ENCODE measurements at regions not wholly inside any gene's neighbourhood (a gene's known extent, or its start where the extent isn't known, plus 50 kb on each side); places are given as distances from the start of the nearest gene placed in this dataset.

- TF ChIP-seq NFATC4 (CRISPR knock-in tag; IDR thresholded peaks at IDR 0.05) (no peak), TP53 (CRISPR knock-in tag; IDR thresholded peaks at IDR 0.05) (no peak), ATF6 (CRISPR knock-in tag; IDR thresholded peaks at IDR 0.05) (no peak), KAT7 (CRISPR knock-in tag; IDR thresholded peaks at IDR 0.05; ENCODE audit: borderline replicate concordance) (no peak), ZNF416 (CRISPR knock-in tag; IDR thresholded peaks at IDR 0.05) (no peak)
These were observed 71.3 kb upstream of the ZNF599 start (continued) for GRCh38 chr19:34844277-34844676.

DNA sequence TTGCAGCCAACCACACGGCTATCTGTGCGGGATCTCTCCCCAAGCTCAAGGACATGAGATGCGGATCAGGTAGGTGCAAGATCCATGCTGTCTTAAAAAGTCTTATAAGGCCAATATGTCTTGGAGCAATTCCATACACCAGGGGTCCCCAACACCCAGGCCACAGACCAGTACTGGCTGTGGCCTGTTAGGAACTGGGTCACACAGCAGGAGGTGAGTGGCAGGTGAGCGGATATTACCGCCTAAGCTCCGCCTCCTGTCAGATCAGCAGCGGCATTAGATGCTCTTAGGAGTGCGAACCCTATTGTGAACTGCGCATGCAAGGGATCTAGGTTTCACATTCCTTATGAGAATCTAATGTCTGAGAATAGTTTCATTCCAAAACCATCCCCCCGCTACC, 68.8 kb upstream of the ZNF599 start:
- Mint-ChIP-seq H3K27ac (peak overlapping the region; percentile 83), H3K4me1 (peaks cover 28% of the 10 kb centered on the region), H3K9me3 (no peaks in the 10 kb centered on the region), H3K27me3 (ENCODE audit: low read depth) (peaks cover 21% of the 10 kb centered on the region), H3K4me3 (no peak overlapping the region), H3K36me3 (no peaks in the 10 kb centered on the region)
- peak; percentile 14 for ATAC-seq
- ChIA-PET CTCF (interaction anchor here (0.5 to 1.1 kb wide), 7 partner anchors 63 to 426 kb away, joined by 3 to 5 read pairs (median 4); partner anchors contain the start of genes FXYD5 and ZNF30), POLR2A (no interaction called here)
- TF ChIP-seq, protein P1, sequence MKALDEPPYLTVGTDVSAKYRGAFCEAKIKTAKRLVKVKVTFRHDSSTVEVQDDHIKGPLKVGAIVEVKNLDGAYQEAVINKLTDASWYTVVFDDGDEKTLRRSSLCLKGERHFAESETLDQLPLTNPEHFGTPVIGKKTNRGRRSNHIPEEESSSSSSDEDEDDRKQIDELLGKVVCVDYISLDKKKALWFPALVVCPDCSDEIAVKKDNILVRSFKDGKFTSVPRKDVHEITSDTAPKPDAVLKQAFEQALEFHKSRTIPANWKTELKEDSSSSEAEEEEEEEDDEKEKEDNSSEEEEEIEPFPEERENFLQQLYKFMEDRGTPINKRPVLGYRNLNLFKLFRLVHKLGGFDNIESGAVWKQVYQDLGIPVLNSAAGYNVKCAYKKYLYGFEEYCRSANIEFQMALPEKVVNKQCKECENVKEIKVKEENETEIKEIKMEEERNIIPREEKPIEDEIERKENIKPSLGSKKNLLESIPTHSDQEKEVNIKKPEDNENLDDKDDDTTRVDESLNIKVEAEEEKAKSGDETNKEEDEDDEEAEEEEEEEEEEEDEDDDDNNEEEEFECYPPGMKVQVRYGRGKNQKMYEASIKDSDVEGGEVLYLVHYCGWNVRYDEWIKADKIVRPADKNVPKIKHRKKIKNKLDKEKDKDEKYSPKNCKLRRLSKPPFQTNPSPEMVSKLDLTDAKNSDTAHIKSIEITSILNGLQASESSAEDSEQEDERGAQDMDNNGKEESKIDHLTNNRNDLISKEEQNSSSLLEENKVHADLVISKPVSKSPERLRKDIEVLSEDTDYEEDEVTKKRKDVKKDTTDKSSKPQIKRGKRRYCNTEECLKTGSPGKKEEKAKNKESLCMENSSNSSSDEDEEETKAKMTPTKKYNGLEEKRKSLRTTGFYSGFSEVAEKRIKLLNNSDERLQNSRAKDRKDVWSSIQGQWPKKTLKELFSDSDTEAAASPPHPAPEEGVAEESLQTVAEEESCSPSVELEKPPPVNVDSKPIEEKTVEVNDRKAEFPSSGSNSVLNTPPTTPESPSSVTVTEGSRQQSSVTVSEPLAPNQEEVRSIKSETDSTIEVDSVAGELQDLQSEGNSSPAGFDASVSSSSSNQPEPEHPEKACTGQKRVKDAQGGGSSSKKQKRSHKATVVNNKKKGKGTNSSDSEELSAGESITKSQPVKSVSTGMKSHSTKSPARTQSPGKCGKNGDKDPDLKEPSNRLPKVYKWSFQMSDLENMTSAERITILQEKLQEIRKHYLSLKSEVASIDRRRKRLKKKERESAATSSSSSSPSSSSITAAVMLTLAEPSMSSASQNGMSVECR (CRISPR knock-in tag; IDR thresholded peaks at IDR 0.05; ENCODE audit: borderline replicate concordance): no peak
- TF ChIP-seq STAT6 (CRISPR knock-in tag; conservative IDR thresholded peaks at IDR 0.05; ENCODE audit: low read depth): no peak
- DNase-seq (ENCODE audit: low spot score): peak; percentile 71

DNA sequence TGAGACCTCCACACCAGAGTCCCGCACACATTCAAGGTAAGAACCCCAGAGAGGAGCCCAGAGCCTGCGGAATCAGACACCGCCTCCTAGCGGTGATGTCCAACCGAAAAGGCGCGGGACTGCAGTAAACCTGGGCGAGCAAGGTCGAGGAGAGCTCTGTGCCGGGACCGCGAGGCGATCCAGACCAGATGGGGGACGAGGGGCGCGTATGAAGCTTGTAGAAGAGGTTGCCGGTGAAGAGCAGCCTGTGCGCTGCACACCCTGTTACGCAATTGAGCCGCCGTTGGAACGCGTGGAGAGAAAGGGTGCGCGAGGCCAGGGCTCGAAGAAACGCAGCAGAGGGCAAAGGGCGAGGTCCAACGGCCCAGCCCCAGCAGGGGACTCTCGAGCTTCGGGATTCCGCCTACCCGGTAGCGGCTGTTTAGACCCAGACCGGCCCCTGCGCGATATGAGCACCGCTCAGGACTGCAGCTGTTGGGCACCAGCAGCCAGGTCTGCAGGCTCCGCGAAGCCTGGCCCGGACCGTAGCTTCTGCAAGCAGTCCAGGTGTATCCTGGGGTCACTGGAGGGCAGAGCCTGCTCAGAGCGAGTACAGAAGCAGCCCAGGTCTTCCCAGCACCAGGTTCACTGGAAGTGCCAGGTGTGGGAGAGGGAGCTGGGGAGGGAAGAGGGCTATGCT, 65.9 kb upstream of the ZNF599 start:
- Mint-ChIP-seq H3K36me3 (no peaks in the 10 kb centered on the region), H3K27me3 (ENCODE audit: low read depth) (peaks cover 21% of the 10 kb centered on the region), H3K4me1 (peaks cover 19% of the 10 kb centered on the region), H3K4me3 (peak overlapping the region; percentile 75), H3K9me3 (peaks cover 6% of the 10 kb centered on the region), H3K27ac (no peak overlapping the region)
- ATAC-seq (peak; percentile 87), DNase-seq (ENCODE audit: low spot score) (peak; percentile 89)
- CTCF ChIA-PET: interaction anchor here (0.6 to 2.9 kb wide), 64 partner anchors 9 to 1129 kb away, joined by 3 to 38 read pairs (median 6); partner anchors contain the start of genes GRAMD1A, HPN, LGI4 and ZNF30
- POLR2A ChIA-PET: interaction anchor here (0.6 to 1.5 kb wide), 5 partner anchors 66 to 162 kb away, joined by 3 to 5 read pairs (median 3); partner anchors contain the start of genes GRAMD1A and ZNF30
- TF ChIP-seq ATF1 (CRISPR knock-in tag; IDR thresholded peaks at IDR 0.05) (no peak), SOX15 (CRISPR knock-in tag; IDR thresholded peaks at IDR 0.05) (no peak), SP1 (CRISPR knock-in tag; conservative IDR thresholded peaks at IDR 0.05) (peak; percentile 51; the same call in 1 of the 2 replicates), GTF2I (CRISPR knock-in tag; conservative IDR thresholded peaks at IDR 0.05) (no peak), ZNF232 (CRISPR knock-in tag; IDR thresholded peaks at IDR 0.05) (no peak), PRDM15 (CRISPR knock-in tag; IDR thresholded peaks at IDR 0.05) (no peak), FOXJ3 (CRISPR knock-in tag; IDR thresholded peaks at IDR 0.05; ENCODE audit: borderline replicate concordance) (no peak), GABPB1 (CRISPR knock-in tag; IDR thresholded peaks at IDR 0.05) (peak; percentile 42; the same call in 1 of the 2 replicates), FOXK1 (CRISPR knock-in tag; IDR thresholded peaks at IDR 0.05) (no peak)
- TF ChIP-seq, protein P2, sequence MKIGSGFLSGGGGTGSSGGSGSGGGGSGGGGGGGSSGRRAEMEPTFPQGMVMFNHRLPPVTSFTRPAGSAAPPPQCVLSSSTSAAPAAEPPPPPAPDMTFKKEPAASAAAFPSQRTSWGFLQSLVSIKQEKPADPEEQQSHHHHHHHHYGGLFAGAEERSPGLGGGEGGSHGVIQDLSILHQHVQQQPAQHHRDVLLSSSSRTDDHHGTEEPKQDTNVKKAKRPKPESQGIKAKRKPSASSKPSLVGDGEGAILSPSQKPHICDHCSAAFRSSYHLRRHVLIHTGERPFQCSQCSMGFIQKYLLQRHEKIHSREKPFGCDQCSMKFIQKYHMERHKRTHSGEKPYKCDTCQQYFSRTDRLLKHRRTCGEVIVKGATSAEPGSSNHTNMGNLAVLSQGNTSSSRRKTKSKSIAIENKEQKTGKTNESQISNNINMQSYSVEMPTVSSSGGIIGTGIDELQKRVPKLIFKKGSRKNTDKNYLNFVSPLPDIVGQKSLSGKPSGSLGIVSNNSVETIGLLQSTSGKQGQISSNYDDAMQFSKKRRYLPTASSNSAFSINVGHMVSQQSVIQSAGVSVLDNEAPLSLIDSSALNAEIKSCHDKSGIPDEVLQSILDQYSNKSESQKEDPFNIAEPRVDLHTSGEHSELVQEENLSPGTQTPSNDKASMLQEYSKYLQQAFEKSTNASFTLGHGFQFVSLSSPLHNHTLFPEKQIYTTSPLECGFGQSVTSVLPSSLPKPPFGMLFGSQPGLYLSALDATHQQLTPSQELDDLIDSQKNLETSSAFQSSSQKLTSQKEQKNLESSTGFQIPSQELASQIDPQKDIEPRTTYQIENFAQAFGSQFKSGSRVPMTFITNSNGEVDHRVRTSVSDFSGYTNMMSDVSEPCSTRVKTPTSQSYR (CRISPR knock-in tag; IDR thresholded peaks at IDR 0.05): no peak
